IMR-90 (cell line): ENCODE measurements at regions not wholly inside any gene's neighbourhood (a gene's known extent, or its start where the extent isn't known, plus 50 kb on each side); places are given as distances from the start of the nearest gene placed in this dataset.
"Not testable (repeated sequence)": the region's sequence is repeated elsewhere in the genome, so short reads cannot be mapped to it uniquely, and the experiment has no call there.

ENCODE experiments used
- BHLHE40 ChIP-seq: fragments of 150-350 bp; IDR thresholded peaks from 2 replicates; pipeline ENCODE4 v1.6.1; 2016; ENCODE audit warnings: mild to moderate bottlenecking, low read depth, low read length
- CEBPB ChIP-seq: IDR thresholded peaks from 2 replicates; pipeline ENCODE4 v1.6.1; 2012; ENCODE audit warnings: low read depth, low read length, improper control_type of control experiment
- CHD1 ChIP-seq: IDR thresholded peaks from 2 replicates; pipeline ENCODE4 v1.6.1; 2012; ENCODE audit warnings: low read depth, low read length, improper control_type of control experiment
- CTCF ChIP-seq: conservative IDR thresholded peaks from 2 replicates; pipeline ENCODE4 v1.5.1; 2012; ENCODE audit warnings: mild to moderate bottlenecking, low read depth, low read length, improper control_type of control experiment
- ELK1 ChIP-seq: fragments of 150-350 bp; IDR thresholded peaks from 2 replicates; pipeline ENCODE4 v1.6.1; 2016; ENCODE audit warnings: low read depth, mild to moderate bottlenecking, low read length, moderate library complexity, borderline replicate concordance
- MAFK ChIP-seq: IDR thresholded peaks from 2 replicates; pipeline ENCODE4 v1.6.1; 2012; ENCODE audit warnings: low read depth, low read length, improper control_type of control experiment
- MAZ ChIP-seq: IDR thresholded peaks from 2 replicates; pipeline ENCODE4 v1.6.1; 2012; ENCODE audit warnings: low read depth, mild to moderate bottlenecking, low read length, improper control_type of control experiment, moderate library complexity, borderline replicate concordance
- MXI1 ChIP-seq: IDR thresholded peaks from 2 replicates; pipeline ENCODE4 v1.6.1; 2012; ENCODE audit warnings: low read depth, mild to moderate bottlenecking, low read length, moderate library complexity, borderline replicate concordance
- NFE2L2 ChIP-seq: fragments of 150-350 bp; IDR thresholded peaks from 2 replicates; pipeline ENCODE4 v1.6.1; 2016; ENCODE audit warnings: low read depth, mild to moderate bottlenecking, low read length
- POLR2A ChIP-seq: IDR thresholded peaks from 2 replicates; pipeline ENCODE4 v1.6.1; 2012; ENCODE audit warnings: mild to moderate bottlenecking, low read depth, low read length
- RAD21 ChIP-seq: IDR thresholded peaks from 2 replicates; pipeline ENCODE4 v1.6.1; 2012; ENCODE audit warnings: low read length, improper control_type of control experiment
- RFX5 ChIP-seq: IDR thresholded peaks from 2 replicates; pipeline ENCODE4 v1.8.0; 2012; ENCODE audit warnings: low read depth, mild to moderate bottlenecking, low read length, moderate library complexity
- SMC3 ChIP-seq: fragments of 150-350 bp; IDR thresholded peaks from 2 replicates; pipeline ENCODE4 v1.6.1; 2016; ENCODE audit warnings: low read depth, mild to moderate bottlenecking, antibody characterized with exemption, low read length, moderate library complexity
- USF2 ChIP-seq: fragments of 150-350 bp; IDR thresholded peaks from 2 replicates; pipeline ENCODE4 v1.6.1; 2017; ENCODE audit warnings: mild to moderate bottlenecking, antibody characterized with exemption, low read length, low read depth

- not testable (repeated sequence) for TF ChIP-seq CTCF, POLR2A, USF2, NFE2L2, RAD21, ELK1, CEBPB, RFX5, MAZ, SMC3, MXI1, CHD1, BHLHE40, MAFK
Observed at GRCh38 chr2:110384109-110384735, 88.4 kb downstream of the LIMS4 start.
